Fibroblast of pulmonary artery (primary cell): ENCODE measurements at regions not wholly inside any gene's neighbourhood (a gene's known extent, or its start where the extent isn't known, plus 50 kb on each side); places are given as distances from the start of the nearest gene placed in this dataset.
"Not testable (repeated sequence)": the region's sequence is repeated elsewhere in the genome, so short reads cannot be mapped to it uniquely, and the experiment has no call there.

Experiments
- DNase-seq: peaks from one replicate; pipeline ENCODE4 v3.0.0-alpha.2; 2010; ENCODE audit warnings: low read depth
- H3K4me3 ChIP-seq: replicated peaks from 2 replicates; pipeline ENCODE4 v1.5.1; 2011; ENCODE audit warnings: low read depth, mild to moderate bottlenecking, control low read depth, low read length, moderate library complexity
- CTCF ChIP-seq: IDR thresholded peaks from 2 replicates; pipeline ENCODE4 v1.5.1; 2011; ENCODE audit warnings: mild to moderate bottlenecking, control low read depth, low read length, inconsistent platforms; ENCODE audit errors: missing control alignments

GRCh38 chr9:115340314-115340713 is 222.4 kb upstream of the TNC start:
- H3K4me3 ChIP-seq, result no peak overlapping the region
- DNase-seq, result no peak
- no peak for TF ChIP-seq CTCF

GRCh38 chr9:115341426-115341825 is 223.5 kb upstream of the TNC start:
- DNase-seq, result no peak
- TF ChIP-seq CTCF, result no peak

GRCh38 chr9:115347776-115348175 is 229.8 kb upstream of the TNC start:
- not testable (repeated sequence) for H3K4me3 ChIP-seq, DNase-seq

More at GRCh38 chr9:115341426-115341825, 223.5 kb upstream of the TNC start:
- no peak overlapping the region for H3K4me3 ChIP-seq

- DNase-seq, H3K4me3 ChIP-seq: not testable (repeated sequence)
Observed at GRCh38 chr9:115348936-115349335, 231.0 kb upstream of the TNC start.

- DNase-seq, result peak; percentile 11
- TF ChIP-seq CTCF, result no peak
- no peak overlapping the region for H3K4me3 ChIP-seq
Observed at GRCh38 chr9:115349542-115349941, 231.6 kb upstream of the TNC start.

- no peak overlapping the region for H3K4me3 ChIP-seq
- DNase-seq, result no peak
- TF ChIP-seq CTCF, result no peak
Observed at GRCh38 chr9:115350548-115350947, 232.6 kb upstream of the TNC start.

GRCh38 chr9:115353681-115354080 is 235.7 kb upstream of the TNC start:
- TF ChIP-seq CTCF, result no peak
- no peak for DNase-seq

GRCh38 chr9:115357821-115358220 is 239.9 kb upstream of the TNC start:
- H3K4me3 ChIP-seq, result no peak overlapping the region
- DNase-seq, result no peak
- TF ChIP-seq CTCF, result no peak

More at GRCh38 chr9:115353681-115354080, 235.7 kb upstream of the TNC start:
- no peak overlapping the region for H3K4me3 ChIP-seq
